ACC112 (cell line): ENCODE measurements at regions not wholly inside any gene's neighbourhood (a gene's known extent, or its start where the extent isn't known, plus 50 kb on each side); places are given as distances from the start of the nearest gene placed in this dataset.
A peak's percentile ranks its signal among the peaks of the same experiment; 100 is the strongest.

Experiments
- H2AFZ ChIP-seq: fragments of 200-600 bp; sonication (generic); one replicate; pipeline ENCODE4 v1.6.0; 2017; ENCODE audit warnings: antibody characterized with exemption, low read length; ENCODE audit not compliant: unreplicated experiment
- H3K27ac ChIP-seq: fragments of 200-600 bp; sonication (generic); 2 replicates; pipeline ENCODE4 v1.5.1; 2014; ENCODE audit warnings: low read depth, mild to moderate bottlenecking, antibody characterized with exemption, low read length, moderate library complexity
- H3K27me3 ChIP-seq: fragments of 200-600 bp; sonication (generic); 2 replicates; pipeline ENCODE4 v1.6.1; 2014; ENCODE audit warnings: mild to moderate bottlenecking, antibody characterized with exemption, low read length, moderate library complexity, mixed read lengths; ENCODE audit not compliant: insufficient read depth
- H3K36me3 ChIP-seq: fragments of 200-600 bp; sonication (generic); 2 replicates; pipeline ENCODE4 v1.6.1; 2016; ENCODE audit warnings: mild to moderate bottlenecking, antibody characterized with exemption, low read length, moderate library complexity, mixed read lengths; ENCODE audit not compliant: insufficient read depth
- H3K4me1 ChIP-seq: fragments of 200-600 bp; sonication (generic); one replicate; pipeline ENCODE4 v1.6.1; 2016; ENCODE audit warnings: low read length, mixed read lengths; ENCODE audit not compliant: insufficient read depth, unreplicated experiment, control insufficient read depth
- H3K4me3 ChIP-seq: fragments of 200-600 bp; sonication (generic); 2 replicates; pipeline ENCODE4 v1.5.1; 2014; ENCODE audit warnings: mild to moderate bottlenecking, low read depth, low read length
- H3K79me2 ChIP-seq: fragments of 200-600 bp; sonication (generic); one replicate; pipeline ENCODE4 v1.6.0; 2016; ENCODE audit warnings: low read length; ENCODE audit not compliant: control insufficient read depth, unreplicated experiment, insufficient read depth

DNA sequence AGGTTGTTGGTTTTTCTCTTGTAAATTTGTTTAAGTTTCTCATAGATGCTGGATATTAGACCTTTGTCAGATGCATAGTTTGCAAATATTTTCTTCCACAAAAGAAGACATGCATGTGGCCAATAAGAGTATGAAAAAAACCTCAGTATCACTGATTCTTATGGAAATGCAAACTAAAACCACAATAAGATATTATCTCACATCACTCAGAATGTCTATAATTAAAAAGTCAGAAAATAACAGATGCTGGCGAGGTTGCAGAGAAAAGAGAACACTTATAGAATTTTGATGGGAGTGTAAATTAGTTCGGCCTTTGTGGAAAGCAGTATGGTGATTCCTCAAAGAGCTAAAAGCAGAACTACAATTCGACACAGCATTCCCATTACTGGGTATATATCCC lies 1355.6 kb downstream of the FAM133A start:
- Histone ChIP-seq H3K27me3 (no peaks in the 10 kb centered on the region), H3K4me3 (no peak overlapping the region), H3K79me2 (no peaks in the 10 kb centered on the region), H3K4me1 (no peaks in the 10 kb centered on the region), H3K27ac (no peak overlapping the region), H3K36me3 (no peaks in the 10 kb centered on the region), H2AFZ (no peak overlapping the region)

DNA sequence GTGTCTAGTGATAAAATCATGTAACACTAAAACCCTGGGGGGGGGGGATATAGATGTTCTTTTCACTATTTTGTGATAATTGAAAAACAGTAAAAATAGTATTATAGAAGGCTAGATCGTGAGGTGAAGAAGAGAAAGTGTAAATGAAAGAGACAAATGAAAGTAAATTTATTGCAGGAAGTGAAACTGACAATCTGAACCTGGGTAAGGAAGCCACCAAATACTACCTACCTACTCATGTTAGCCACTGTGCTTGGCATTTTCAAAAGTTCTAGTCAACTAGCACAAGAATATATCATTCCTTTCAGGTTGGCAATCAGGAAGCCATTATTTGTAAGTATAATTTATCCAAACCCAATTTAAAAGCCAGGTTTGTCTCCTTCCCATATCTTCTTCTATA lies 1366.1 kb downstream of the FAM133A start:
- Histone ChIP-seq H3K4me1 (no peaks in the 10 kb centered on the region), H3K36me3 (no peaks in the 10 kb centered on the region), H2AFZ (no peak overlapping the region), H3K4me3 (no peak overlapping the region), H3K27me3 (no peaks in the 10 kb centered on the region), H3K79me2 (no peaks in the 10 kb centered on the region), H3K27ac (no peak overlapping the region)

DNA sequence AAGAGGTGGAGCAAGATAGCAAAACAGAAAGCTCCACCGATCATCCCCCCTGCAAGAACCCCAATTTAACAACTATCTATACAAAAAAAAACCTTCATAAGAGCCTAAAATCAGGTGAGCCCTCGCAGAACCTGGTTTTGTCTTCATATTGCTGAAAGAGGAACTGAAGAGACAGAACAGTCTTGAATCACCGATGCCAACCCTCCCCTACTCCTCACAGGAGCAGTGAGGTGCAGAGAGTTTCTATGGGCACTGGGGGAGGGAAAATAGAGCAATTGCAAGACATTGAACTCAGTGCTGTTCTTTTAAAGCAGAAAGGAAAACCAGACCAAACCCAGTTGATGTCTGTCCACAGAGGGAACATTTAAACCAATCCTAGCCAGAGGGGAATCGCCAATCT lies 1370.3 kb downstream of the FAM133A start:
- H3K4me1 ChIP-seq: no peaks in the 10 kb centered on the region
- H2AFZ ChIP-seq: no peak overlapping the region
- no peaks in the 10 kb centered on the region for H3K36me3 ChIP-seq
- H3K27me3 ChIP-seq: no peaks in the 10 kb centered on the region
- H3K79me2 ChIP-seq: no peaks in the 10 kb centered on the region
- no peak overlapping the region for H3K27ac ChIP-seq
- H3K4me3 ChIP-seq: no peak overlapping the region

DNA sequence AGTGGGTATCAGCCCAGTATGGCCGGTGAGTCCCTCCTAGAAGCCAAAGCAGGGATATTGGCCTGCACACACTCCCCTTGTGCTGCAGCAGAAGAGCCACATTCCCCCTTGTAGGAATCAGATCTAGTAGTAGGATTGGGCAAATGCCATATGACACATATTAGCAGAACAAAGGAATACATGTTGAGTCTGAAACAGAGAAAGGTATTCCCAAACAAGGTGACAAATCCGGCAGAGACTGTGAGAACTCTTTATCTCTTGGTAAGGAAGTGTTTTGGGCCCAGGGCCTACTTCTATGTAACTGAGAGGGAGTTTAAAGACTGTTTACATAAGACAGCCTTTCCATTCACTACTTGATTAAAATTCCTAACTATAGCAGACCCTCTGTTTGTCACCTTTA lies 1382.0 kb downstream of the FAM133A start:
- H2AFZ ChIP-seq: no peak overlapping the region
- no peak overlapping the region; the same call in 1 of the 2 replicates for H3K27ac ChIP-seq
- peaks cover 37% of the 10 kb centered on the region for H3K4me1 ChIP-seq
- no peaks in the 10 kb centered on the region for H3K79me2 ChIP-seq
- no peaks in the 10 kb centered on the region for H3K27me3 ChIP-seq
- H3K36me3 ChIP-seq: no peaks in the 10 kb centered on the region
- no peak overlapping the region for H3K4me3 ChIP-seq

DNA sequence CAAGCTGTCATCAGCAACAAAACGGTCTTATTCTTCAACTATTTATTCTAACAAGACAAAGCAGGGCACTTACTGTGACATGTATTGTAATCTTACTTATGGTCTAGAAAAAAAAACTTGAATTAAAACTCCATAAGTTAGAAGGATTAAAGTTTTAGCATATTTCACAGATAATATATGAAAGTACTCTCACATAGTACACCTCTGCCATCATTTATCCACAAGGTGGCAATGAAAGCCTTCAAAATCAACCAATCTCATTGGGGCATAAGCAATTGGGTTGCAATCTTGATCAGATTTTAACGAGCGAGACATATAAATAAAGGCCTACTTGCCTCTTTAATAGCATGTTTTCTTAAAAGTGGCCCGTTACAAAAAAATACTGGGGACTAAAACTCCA lies 1382.9 kb downstream of the FAM133A start:
- H3K4me1 ChIP-seq: peaks cover 38% of the 10 kb centered on the region
- no peaks in the 10 kb centered on the region for H3K36me3 ChIP-seq
- H2AFZ ChIP-seq: peak overlapping the region; percentile 81
- no peaks in the 10 kb centered on the region for H3K27me3 ChIP-seq
- no peaks in the 10 kb centered on the region for H3K79me2 ChIP-seq
- 0 out of 2 replicates have a peak overlapping the region, but pooled peaks have one; percentile 10 for H3K4me3 ChIP-seq
- peak overlapping the region; percentile 92 for H3K27ac ChIP-seq

DNA sequence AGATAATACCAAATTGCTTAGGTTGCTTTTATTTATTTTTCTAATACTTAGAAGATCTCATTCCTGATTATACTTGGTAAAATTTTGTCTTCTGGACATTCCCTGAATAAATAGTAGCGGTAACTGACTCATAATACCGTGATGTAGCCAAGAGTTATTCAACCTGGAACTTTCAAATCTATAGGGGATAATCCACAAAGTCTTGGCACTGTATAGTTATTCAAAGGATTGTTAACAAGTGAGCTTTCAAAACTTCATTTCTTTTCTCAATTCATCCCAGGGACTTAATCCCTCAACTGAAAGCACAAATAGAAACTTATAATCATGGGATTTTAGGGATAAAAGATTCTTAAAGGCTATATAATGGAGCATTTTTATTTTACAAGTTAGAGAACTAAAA lies 1383.3 kb downstream of the FAM133A start:
- Histone ChIP-seq H3K79me2 (no peaks in the 10 kb centered on the region), H2AFZ (no peak overlapping the region), H3K4me3 (0 out of 2 replicates have a peak overlapping the region, but pooled peaks have one; percentile 10), H3K27ac (peak overlapping the region; percentile 92), H3K4me1 (peaks cover 38% of the 10 kb centered on the region), H3K36me3 (no peaks in the 10 kb centered on the region), H3K27me3 (no peaks in the 10 kb centered on the region)

DNA sequence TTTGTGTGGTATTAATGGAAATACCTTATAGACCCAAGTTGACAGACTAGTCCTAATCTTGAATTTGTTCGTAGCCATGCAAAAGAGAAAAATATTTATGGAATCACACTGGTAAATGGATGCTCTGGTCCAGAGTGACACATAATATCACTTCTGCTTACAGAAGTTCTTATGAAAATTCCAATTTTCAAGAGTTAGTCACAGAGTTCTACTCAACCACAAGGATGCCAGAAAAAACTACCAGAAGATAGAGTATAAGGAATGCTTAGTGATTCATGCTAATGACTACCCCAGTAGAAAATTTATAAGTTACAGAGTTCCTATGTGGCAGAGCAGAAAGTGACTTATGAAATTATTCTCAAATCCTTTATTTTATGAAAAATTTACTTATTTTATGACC lies 1384.8 kb downstream of the FAM133A start:
- Histone ChIP-seq H3K27me3 (no peaks in the 10 kb centered on the region), H3K4me1 (peaks cover 50% of the 10 kb centered on the region), H3K27ac (peak overlapping the region; percentile 92), H3K4me3 (no peak overlapping the region; the same call in 1 of the 2 replicates), H3K36me3 (no peaks in the 10 kb centered on the region), H3K79me2 (no peaks in the 10 kb centered on the region), H2AFZ (no peak overlapping the region)

DNA sequence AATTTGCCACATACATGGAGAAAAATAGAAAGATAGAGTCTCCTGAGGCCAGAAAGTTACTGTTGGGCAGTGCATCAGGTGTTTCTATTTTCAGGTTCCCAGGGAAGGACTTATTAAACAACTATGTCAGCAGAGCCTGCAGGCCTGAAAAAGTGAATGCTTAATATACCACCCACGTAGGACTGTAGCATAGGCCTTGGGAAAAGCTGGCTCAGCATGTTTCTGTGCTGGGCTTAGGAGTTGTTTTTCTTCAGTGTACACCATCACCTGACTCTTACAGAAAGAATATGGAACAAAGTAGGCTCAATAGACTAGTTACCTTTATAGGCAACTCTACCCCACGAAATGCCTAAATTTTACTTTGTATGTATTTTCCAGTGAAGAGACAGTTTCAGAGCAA lies 1385.9 kb downstream of the FAM133A start:
- H2AFZ ChIP-seq: no peak overlapping the region
- peak overlapping the region; percentile 92 for H3K27ac ChIP-seq
- no peaks in the 10 kb centered on the region for H3K79me2 ChIP-seq
- peaks cover 54% of the 10 kb centered on the region for H3K4me1 ChIP-seq
- H3K27me3 ChIP-seq: no peaks in the 10 kb centered on the region
- no peaks in the 10 kb centered on the region for H3K36me3 ChIP-seq
- H3K4me3 ChIP-seq: no peak overlapping the region

DNA sequence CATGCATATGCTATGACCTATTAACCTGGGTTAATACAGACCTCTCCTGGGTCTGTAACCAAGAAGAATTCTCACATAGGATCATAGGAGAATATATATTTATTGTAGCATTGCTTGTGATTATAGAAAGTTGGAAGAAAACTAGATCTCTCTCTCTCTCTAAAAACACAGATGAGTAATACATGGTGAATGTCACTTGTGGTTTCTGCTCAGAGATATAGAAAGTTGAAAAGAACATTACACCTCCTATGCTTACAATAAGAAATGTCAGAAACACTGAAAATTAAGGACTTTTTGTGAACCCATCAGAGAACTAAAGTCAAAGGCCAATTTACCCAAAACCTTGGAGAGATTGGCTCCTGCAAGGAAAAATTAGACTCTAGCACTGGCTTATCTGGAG lies 1389.5 kb downstream of the FAM133A start:
- no peaks in the 10 kb centered on the region for H3K27me3 ChIP-seq

DNA sequence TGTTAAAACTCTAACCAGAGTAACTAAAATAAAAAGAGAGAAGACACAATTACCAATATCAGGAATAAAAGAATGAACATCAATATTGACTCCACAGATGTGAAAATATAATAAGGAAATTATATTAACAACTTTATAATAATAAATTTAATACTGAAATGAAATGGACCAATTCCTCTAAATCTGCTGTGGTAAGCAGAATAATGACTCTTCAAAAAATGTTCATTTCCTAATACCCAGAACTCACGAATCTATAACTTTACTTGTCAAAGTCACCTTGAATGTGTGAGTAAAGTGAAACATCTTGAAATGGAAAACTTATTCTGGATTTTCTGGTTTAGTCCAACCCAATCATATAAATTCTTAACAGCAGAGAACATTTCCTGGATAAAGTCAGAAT lies 1391.1 kb downstream of the FAM133A start:
- Histone ChIP-seq H3K4me1 (peaks cover 25% of the 10 kb centered on the region), H3K4me3 (no peak overlapping the region), H3K27me3 (no peaks in the 10 kb centered on the region), H2AFZ (no peak overlapping the region), H3K36me3 (no peaks in the 10 kb centered on the region), H3K79me2 (no peaks in the 10 kb centered on the region), H3K27ac (no peak overlapping the region)

More for the DNA sequence above, 1389.5 kb downstream of the FAM133A start:
- no peaks in the 10 kb centered on the region for H3K79me2 ChIP-seq
- no peaks in the 10 kb centered on the region for H3K36me3 ChIP-seq
- H3K27ac ChIP-seq: peak overlapping the region; percentile 72
- peaks cover 38% of the 10 kb centered on the region for H3K4me1 ChIP-seq
- peak overlapping the region; percentile 24; the same call in 1 of the 2 replicates for H3K4me3 ChIP-seq
- peak overlapping the region; percentile 48 for H2AFZ ChIP-seq

DNA sequence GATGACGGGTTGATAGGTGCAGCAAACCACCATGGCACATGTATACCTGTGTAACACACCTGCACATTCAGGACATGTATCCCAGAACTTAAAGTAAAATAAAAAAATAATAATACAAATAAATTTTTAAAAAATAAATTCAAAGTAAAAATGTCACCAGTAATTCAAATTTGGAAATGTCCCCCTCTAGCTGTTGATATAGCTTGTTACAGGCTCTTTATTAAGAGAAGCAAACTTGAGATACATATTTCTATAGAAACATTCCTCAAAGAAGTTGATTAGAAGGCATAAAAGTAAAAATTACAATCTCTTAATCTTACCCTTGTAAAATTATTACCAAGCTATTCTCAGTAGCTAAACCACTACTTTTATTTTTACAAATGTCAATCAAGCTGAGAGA lies 1397.0 kb downstream of the FAM133A start:
- H3K4me3 ChIP-seq: no peak overlapping the region
- H3K79me2 ChIP-seq: no peaks in the 10 kb centered on the region
- H3K36me3 ChIP-seq: no peaks in the 10 kb centered on the region
- no peak overlapping the region for H2AFZ ChIP-seq
- H3K27ac ChIP-seq: no peak overlapping the region
- peaks cover 4% of the 10 kb centered on the region for H3K4me1 ChIP-seq
- no peaks in the 10 kb centered on the region for H3K27me3 ChIP-seq
